Stimulated activated CD8-positive, alpha-beta memory T cell treated with anti-CD3 and anti-CD28 coated beads, Interleukin-7, amount 100 ng/mL, for 4 hours (primary cell): ENCODE measurements at regions not wholly inside any gene's neighbourhood (a gene's known extent, or its start where the extent isn't known, plus 50 kb on each side); places are given as distances from the start of the nearest gene placed in this dataset.
"Not testable (repeated sequence)": the region's sequence is repeated elsewhere in the genome, so short reads cannot be mapped to it uniquely, and the experiment has no call there.

Experiments
- DNase-seq, 2 donors: peaks; one replicate each; pipeline ENCODE4 v3.0.0-alpha.2; 2020; ENCODE audit warnings: low read depth in 2 of 2

DNA sequence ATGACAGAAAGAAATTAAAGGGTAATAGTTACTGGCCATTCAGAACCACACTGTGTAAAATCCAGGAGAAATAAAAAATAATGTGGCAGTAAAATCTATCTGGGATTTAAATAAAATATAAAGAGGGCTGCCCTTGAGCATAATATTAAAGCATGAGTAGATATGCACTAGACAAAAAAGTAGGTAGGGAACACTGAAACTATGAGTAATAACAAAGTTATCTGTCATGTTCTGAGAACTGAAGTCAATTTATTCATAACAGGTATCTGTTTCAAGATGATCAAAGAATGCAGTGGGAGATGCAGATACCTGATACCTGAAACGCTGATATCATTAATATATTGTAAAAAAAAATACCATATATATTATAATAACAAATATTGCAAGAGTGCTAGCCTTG is 1672.0 kb downstream of the SLITRK5 start:
- no peak for DNase-seq

DNA sequence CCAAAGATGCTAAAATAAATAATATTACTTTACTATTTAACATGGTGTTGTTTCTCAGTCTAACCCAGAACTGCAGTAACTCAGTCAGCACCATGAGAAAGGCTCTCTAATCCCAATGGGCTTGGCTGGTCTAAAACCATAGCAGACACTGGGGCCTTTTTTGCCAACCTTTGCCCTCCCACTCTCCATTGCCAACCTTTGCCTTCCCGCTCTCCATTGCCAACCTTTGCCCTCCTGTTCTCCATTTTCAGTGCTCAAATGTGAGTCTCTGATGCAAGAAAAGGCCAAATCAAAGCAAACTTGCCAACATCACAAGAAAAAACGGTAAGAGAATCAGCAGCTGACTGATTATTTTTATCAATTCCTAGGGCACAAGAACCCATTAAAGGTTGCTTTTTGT is 1681.2 kb downstream of the SLITRK5 start:
- no peak for DNase-seq

DNA sequence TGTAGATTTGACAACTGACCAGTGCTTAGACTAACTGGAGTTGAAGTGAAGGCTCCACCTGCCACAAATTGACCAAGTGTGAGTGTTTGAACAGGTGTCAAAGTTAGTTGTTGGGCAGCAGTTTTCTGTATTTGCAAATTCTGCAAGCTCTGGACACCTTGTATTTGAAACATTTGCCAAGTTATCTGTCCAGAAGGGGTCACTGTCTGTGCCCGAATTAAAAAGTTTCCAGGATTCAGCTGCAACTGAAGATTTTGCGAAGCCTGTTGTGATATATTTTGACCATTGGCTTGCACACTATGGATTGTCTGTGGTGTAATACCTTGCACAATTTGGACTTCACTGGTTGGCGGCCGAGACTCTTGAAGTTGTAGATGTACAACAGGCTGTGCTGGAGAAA is 1690.7 kb downstream of the SLITRK5 start:
- DNase-seq, result no peak

DNA sequence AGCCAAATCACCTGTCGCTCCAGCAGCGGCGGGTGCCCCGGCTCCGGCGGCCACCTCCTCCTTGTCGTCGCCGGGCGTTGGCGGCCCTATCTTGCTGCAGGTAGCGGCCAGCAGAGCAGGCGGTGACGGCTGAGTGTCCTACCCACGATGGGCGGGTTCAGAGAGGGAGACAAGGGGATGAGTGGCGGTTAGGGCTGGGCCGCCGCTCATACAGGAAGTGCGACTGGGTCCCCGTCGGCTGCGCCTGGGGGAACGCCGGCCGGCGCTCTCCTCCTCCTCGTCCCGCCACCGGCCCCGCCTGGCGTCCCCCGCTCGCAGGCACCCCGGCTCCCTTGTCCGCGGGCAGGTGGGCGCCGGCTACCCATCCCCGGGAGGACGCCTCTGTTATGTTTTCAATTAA is 1692.0 kb downstream of the SLITRK5 start:
- no peak for DNase-seq

DNA sequence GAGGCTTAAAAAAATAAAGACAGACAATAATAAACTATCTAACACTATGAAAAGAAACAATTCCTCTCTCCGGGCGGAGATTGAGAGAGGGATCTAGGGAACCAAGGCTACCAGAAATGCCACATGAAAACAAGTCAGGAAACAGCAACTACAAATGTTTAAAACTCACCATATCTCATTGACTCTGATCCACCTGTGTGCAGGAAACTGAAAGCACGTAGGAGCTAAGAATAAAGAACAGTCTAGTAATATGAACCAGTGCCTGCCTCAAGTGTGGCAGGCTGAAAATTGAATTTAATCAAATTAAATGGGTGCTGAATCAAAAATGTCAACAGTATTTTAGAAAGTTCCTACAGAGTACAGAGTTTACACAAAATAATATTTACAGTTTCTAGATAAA is 1701.0 kb downstream of the SLITRK5 start:
- no peak for DNase-seq

DNA sequence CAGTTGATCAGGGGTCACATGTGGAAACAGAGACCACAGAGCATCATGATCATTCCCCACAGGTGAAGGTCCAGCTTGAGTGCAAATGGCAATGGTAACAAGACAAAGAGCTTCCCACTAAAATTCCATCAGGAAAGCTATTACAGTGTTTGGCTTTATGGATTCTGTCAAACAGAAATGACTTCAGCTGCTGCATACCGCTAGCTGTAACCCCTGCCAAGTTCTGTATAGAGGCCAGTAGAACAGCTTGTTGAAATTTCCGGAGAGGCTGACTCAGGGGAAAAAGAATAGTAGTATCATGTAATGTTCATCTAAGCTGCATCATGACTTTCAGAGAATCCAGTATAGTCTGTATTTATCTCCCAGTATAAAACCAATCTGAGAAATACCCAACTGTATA is 1704.7 kb downstream of the SLITRK5 start:
- DNase-seq, result no peak

DNA sequence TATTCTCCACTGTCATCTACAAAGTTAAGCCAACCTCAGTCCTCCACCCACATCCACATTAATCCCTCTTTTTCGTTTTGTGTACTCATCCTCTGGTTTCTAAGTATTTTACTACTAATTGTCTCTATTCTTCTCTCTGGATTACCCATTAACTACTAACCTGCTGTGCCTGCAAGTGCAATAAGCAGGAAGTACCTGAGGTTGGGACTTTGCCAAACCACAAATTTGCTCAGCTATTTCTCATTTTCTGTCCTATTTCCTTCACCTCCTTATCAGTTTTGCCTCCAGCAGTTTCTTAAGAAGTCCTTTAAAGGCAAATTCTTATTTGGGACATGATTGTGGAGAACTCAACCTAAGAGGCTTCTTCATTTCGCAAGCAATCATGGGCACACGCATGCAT is 1708.9 kb downstream of the SLITRK5 start:
- no peak for DNase-seq

DNA sequence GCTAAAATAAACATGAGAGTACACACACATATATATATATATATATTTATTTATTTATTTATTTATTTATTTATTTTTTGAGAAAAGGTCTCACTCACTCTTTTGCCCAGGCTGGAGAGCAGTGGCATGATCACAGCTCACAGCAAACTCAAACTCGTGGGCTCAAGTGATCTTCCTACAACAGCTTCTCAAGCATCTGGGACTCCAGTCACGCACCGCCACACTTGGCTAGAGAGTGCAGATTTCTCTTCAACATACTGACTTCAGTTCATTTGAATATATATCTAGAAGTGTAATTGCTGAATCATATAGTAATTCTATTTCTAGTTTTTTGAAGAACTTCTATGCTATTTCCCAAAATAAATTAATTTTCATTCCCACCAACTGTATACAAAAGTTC is 1711.8 kb downstream of the SLITRK5 start:
- no peak for DNase-seq

DNA sequence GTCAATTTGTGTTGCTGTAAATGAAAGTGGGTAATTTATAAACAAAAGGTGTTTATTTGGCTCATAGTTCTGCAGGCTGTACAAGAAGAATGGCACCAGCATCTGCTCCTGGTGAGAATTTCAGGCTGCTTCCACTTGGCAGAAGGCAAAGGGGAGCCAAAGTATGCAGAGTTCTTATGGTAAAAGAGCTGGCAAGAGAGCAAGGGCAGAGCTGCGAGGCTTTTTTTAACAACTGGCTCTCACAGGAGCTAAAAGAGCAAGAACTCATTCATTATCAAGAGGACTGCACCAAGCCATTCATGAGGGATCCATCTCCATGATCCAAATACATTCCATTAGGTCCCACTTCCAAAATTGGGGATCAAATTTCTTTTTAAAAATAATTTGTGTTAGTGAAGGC is 1712.7 kb downstream of the SLITRK5 start:
- DNase-seq, result no peak

DNA sequence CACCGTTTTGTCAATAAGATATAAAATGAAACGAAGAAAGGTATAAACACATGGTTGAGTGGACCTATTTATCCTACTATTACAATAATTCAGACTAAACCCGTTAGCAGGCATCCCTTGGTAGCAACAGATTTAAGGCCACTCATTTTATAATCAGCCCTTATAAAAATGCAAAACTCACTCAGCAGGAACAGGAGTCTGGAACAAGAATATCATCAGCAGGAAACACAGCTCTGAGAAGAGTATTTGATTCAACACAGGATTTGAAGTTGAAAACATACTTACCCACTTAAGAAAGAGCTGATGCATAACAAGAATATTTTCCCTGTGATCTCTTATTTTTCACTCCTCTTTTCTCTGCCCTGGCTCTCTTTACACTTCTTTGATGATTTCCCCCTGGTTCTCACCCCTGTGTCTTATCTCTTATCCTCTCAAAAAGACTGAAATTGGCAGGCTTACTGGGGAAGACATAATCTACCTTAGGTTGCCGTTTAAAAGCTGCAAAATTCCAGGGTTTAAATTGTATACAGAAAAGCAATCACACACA is 1722.7 kb downstream of the SLITRK5 start:
- no peak for DNase-seq

DNA sequence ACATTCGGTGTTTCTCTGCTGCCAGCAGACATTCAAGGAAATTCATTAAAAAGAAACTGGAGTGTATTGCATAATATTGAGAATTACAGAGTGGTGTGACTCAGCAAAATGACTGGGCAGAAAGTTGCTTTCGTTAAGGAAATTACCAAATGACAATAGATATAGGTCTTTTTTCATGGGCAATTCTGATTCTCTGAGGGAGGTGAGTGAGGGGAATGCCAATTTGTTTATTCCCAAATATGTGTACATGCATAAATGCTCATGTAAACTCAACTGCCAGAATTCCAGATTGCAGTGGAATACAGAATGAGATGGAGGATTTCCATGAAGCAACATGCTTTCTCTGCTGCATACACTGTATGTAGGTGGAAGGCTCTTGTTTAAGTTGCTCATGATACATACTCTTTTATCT is 1730.1 kb downstream of the SLITRK5 start:
- DNase-seq, result no peak

DNA sequence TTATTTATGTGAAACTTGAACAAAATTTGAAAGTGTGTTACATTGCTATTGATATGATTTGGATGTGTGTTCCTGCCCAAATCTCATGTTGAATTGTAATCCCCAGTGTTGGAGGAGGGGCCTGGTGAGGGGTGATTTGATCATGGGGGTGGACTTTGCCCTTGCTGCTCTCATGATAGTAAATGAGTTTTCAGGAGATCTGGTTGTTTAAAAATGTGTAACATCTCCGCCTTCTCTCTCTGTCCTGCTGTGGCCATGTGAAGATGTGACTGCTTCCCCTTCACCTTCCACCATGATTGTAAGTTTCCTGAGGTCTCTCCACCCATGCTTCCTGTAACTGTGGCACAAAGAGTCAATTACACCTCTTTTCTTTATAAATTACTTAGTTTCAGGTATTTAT is 1731.0 kb downstream of the SLITRK5 start:
- no peak for DNase-seq

DNA sequence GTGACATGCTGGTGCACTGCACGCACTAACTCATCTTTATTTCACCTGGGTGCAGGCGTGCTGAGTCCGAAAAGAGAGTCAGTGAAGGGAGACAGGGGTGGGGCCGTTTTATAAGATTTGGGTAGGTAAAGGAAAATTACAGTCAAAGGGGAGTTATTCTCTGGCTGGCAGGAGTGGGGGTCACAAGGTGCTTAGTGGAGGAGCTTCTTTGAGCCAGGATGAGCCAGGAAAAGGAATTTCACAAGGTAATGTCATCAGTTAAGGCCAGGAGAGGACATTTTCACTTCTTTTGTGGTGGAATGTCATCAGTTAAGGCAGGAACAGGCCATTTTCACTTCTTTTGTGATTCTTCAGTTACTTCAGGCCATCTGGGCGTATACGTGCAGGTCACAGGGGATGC is 1734.9 kb downstream of the SLITRK5 start:
- not testable (repeated sequence) for DNase-seq

DNA sequence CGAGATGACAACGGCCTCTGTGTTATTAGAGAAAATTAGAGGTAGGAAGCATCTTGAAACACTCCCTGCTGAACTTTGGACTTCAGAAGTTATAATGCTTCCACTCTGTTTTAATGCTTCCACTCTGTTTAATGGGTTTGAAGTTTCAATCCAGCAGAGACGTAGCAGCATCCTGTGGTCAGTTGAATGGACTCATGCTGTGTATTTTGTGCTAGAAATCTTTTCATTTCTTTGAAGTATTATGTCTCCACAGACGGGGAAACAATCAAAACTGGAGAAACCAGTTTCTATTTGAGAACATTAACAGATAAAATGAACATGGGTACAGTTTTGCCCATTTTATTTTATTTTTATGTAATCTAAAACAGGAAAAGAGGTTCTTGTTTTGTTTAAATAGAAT is 1736.2 kb downstream of the SLITRK5 start:
- no peak for DNase-seq

DNA sequence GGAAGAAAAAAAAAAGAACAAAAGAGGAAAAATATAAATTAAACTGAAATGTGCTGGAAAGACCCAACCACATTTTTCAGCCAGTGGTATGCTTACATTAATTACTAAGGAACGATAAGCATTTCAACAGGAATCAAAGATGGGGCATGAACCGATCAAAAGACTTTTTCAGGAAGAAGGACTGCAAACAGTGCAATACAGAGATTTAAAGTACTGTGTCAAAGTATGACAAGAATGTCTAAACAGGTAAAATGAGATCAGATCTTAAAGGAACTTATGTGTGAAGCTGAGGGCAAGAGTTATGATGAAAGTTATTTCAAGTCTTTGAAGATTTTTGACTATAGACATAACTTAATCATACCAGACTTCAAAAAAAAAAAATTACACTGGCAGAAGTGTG is 1761.8 kb downstream of the SLITRK5 start:
- DNase-seq, result no peak

DNA sequence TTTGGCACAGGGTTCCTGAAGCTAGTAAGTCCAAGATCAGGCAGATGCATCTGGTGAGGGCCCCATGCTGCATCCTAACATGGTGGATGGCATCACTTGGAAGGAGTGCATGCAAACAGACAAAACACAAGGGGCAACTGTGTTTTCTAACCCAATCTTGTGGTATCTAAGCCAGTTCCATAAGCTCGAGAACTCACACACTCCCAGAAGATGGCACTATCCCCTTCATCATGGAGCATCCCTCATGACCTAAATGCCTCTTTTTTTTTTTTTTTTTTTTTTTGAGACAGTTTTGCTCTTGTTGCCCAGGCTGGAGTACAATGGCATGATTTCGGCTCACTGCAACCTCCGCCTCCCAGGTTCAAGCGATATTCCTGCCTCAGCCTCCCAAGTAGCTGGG is 1763.5 kb downstream of the SLITRK5 start:
- not testable (repeated sequence) for DNase-seq

DNA sequence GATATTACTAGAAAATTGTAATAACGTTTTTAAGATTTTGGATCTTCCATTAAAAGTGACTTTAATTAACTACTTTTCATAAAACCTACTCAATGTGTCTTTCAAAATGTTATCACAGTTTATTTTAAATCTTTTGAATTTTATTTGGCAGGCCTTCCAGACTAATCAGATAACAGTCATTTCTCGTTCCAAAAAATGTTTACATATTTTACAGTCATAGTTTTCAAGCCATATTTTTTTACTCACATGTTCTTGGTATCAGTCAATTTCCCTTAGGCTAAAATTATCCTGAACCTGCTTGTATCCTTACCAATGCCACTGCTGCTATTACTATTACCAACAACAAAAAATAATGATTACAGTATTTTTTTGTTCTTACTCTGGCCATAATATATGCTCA is 1783.5 kb downstream of the SLITRK5 start:
- no peak for DNase-seq

DNA sequence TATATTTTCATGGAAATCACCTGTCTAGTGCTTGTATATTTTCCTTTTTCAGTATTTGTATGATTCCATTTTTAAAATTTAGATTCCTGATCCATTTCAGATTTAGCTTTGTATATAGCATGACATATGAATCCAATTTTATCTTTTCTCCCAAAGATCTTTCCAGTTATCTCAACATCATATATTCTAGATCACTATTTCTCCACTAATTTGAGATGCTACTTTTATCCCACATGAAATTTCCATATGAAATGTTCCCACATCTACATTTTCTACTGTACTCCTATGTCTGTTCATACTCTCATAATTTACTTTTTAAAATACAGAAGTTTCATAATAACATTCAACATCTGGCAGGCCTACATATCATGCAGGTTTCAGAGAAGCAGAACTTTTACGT is 1784.1 kb downstream of the SLITRK5 start:
- DNase-seq, result no peak

DNA sequence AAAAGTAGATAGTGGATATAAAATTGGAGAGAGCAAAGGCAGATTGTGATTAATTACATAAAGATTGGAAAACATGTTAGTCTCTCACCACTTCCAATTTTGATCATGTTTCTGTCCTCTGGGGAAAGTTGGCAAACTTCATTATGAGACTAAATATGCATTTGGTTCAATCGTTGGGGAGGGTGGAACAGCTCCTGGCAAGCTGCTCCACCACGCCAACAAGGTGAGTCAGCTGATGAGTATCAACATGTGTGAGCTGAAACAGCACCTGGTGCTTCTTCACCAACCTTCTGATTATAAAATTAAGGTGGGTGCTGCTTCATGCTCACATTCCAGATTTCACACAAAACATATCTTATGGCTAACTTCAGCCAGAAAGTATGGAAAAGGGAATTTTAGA is 1784.6 kb downstream of the SLITRK5 start:
- DNase-seq, result no peak

DNA sequence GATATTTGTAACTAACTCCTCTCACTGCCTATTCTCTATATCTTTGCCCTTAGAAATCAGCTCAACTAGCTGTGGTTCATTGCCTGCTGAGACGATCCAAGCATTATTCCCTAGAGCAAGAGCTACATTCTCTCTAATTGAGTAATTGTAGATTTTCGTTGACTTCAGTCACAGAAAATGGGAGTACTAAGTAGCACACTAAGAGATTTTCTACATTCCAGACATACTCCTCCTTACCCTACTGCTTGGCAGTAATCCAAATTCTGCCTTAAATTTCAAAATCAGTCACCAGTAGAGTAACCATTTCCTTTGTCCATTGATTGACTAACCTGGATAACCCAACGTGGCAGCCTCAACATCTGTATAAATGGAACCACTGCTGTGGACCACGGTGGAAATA is 1786.8 kb downstream of the SLITRK5 start:
- DNase-seq, result no peak

DNA sequence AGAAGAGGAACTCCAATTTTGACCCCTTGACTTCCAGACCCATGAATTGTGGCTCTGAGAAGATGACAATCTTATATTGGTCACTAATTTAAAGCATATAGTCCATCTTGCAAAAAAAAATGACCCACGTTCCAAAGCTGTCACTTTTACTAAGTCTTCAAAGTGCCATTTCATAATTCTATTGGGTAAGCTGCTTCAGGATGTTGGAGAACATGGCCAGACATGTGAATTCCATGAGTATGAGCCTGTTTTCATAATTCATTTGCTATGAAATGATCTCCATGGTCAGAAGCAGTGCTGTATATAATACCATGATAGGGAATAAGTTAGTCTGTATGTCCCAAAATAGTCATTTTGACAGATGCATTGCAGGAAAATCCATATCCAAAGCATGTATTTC is 1787.3 kb downstream of the SLITRK5 start:
- no peak for DNase-seq

DNA sequence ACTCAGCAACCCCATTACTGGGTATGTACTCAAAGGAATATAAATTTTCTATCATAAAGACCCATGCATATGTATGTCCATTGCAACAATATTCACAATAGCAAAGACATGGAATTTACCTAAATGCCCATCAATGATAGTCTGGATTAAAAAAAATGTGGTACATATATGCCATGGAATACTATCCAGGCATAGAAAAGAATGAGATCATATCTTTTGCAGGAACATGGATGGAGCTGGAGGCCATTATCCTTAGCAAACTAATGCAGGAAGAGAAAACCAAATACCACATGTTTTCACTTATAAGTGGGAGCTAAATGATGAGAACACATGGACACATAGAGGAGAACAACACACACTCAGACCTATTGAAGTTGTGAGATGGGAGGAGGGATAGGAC is 1789.7 kb downstream of the SLITRK5 start:
- DNase-seq, result not testable (repeated sequence)

DNA sequence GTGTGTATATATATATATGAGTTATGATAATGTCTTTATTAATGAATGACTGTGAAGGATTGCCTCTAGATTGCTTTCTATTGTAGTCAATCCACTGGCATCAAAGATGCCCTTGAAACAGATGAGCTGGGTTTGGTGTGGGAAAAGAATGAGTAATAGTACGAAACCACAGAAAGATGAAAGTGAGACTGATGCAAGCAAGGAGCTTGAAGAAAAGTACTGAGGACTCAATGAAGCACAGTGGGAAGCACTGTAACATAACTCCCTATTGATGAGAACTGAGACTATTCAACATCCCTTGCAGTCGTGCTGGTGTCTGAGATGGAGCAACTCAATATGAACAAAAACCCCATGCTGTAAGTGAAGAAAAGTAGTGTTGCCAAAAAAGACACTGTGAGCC is 1794.2 kb downstream of the SLITRK5 start:
- DNase-seq, result no peak

DNA sequence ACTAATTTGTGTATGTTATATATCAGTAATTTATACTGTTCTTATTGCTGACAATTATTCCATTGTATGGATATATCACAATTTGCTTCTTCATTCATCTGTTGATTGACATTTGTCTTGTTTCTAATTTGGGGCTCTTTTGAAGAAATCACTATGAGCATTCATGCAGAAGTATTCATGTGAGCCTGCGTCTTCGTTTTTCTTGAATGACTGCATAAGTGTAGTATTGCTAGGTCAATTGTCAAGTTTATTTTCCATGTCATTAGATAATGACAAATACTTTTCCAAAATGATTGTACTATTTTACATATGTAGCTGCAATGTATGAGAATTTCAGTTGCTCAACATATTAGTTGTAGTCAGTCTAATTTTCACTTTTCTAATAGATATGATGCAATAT is 1796.9 kb downstream of the SLITRK5 start:
- DNase-seq, result no peak

DNA sequence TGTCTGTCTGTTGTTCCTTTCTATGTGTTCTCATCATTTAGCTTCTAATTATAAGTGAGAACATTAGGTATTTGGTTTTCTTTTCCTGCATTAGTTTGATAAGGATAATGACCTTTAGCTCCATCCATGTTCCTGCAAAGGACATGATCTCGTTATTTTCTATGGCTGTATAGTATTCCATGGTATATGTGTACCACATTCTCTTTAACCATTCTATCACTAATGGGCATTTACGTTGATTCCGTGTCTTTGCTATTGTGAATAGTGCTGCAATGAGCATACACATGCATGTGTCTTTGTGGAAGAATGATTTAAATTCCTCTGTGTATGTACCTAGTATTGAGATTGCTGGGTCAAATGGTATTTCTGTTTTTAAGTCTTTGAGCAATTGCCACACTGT is 1799.7 kb downstream of the SLITRK5 start:
- DNase-seq, result no peak
